ENCODE measurements at regions not wholly inside any gene's neighbourhood (a gene's known extent, or its start where the extent isn't known, plus 50 kb on each side); places are given as distances from the start of the nearest gene placed in this dataset.

DNA sequence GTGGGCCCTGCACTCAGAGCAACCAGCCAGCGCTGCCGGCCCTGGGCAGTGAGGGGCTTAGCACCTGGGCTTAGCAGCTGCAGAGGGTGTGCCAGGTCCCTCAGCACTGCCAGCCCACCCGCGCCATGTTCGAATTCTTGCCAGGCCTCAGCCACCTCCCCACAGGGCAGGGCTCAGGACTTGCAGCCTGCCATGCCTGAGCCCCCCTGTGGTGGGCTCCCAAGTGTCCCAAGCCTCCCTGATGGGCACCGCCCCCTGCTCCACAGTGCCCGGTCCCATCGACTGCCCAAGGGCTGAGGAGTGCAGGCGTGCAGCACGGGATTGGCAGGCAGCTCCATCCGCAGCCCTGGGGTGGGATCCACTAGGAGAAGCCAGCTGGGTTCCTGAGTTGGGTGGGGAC, 98.0 kb upstream of the NID2 start:
- DNase-seq (ENCODE audit: extremely low read depth in 1 of 4, low spot score in 3 of 4): no peak
- Histone ChIP-seq H3K9me3 (replicated peaks; ENCODE audit: control insufficient read depth, insufficient read depth, low read depth, low read length) (no peaks in the 10 kb centered on the region), H4K20me1 (replicated peaks; ENCODE audit: control insufficient read depth, insufficient read depth, low read length) (no peaks in the 10 kb centered on the region), H2AFZ (ENCODE audit: low read depth, low read length) (no peak overlapping the region), H3K27me3 (ENCODE audit: control insufficient read depth in 2 of 2, insufficient read depth in 2 of 2, low read length in 2 of 2) (no peaks in the 10 kb centered on the region), H3K27ac (ENCODE audit: extremely low read depth, low read depth, low read length) (no peak overlapping the region), H3K9me1 (ENCODE audit: control insufficient read depth, insufficient read depth, low read length) (no peaks in the 10 kb centered on the region), H3K9ac (ENCODE audit: insufficient read depth in 1 of 2, low read depth in 2 of 2, low read length in 2 of 2) (no peak overlapping the region), H3K4me3 (no peak overlapping the region), H3K4me2 (ENCODE audit: insufficient read depth, low read length) (no peak overlapping the region), H3K36me3 (ENCODE audit: control insufficient read depth, insufficient read depth, low read length) (no peaks in the 10 kb centered on the region), H3K4me1 (replicated peaks in 1 of 2; ENCODE audit: control insufficient read depth in 2 of 2, insufficient read depth in 2 of 2, low read length in 2 of 2) (no peaks in the 10 kb centered on the region), H3K79me2 (ENCODE audit: control insufficient read depth, insufficient read depth, low read length) (no peaks in the 10 kb centered on the region)
- TF ChIP-seq KLF10 (CRISPR knock-in tag; IDR thresholded peaks at IDR 0.05) (no peak), MYNN (IDR thresholded peaks at IDR 0.05) (no peak), MYNN (CRISPR knock-in tag; IDR thresholded peaks at IDR 0.05) (no peak), SIN3B (IDR thresholded peaks at IDR 0.05; ENCODE audit: low read depth) (no peak), ZBTB8A (IDR thresholded peaks at IDR 0.05; ENCODE audit: partially characterized antibody) (no peak), RFX1 (IDR thresholded peaks at IDR 0.05) (no peak), DMBX1 (CRISPR knock-in tag; IDR thresholded peaks at IDR 0.05; ENCODE audit: borderline replicate concordance) (no peak), MECOM (CRISPR knock-in tag; IDR thresholded peaks at IDR 0.05) (no peak), GABPA (tag; conservative IDR thresholded peaks at IDR 0.05; ENCODE audit: low read depth) (no peak), PHF21A (IDR thresholded peaks at IDR 0.05; ENCODE audit: borderline replicate concordance, low read depth) (no peak), MEF2A (IDR thresholded peaks at IDR 0.05; ENCODE audit: control insufficient read depth, low read depth, low read length) (no peak), CBFA2T2 (conservative IDR thresholded peaks at IDR 0.05) (no peak), MYBL2 (IDR thresholded peaks at IDR 0.05; ENCODE audit: low read depth) (no peak), MYBL2 (CRISPR knock-in tag; IDR thresholded peaks at IDR 0.05; ENCODE audit: borderline replicate concordance) (no peak), HMGN3 (IDR thresholded peaks at IDR 0.05; ENCODE audit: borderline replicate concordance, extremely low read depth, insufficient read length, low read depth, low read length) (no peak), CBFB (CRISPR knock-in tag; IDR thresholded peaks at IDR 0.05) (no peak), BCOR (IDR thresholded peaks at IDR 0.05) (no peak), HMG20B (CRISPR knock-in tag; IDR thresholded peaks at IDR 0.05) (no peak), CXXC5 (CRISPR knock-in tag; IDR thresholded peaks at IDR 0.05) (no peak)
- TF ChIP-seq, protein P1, sequence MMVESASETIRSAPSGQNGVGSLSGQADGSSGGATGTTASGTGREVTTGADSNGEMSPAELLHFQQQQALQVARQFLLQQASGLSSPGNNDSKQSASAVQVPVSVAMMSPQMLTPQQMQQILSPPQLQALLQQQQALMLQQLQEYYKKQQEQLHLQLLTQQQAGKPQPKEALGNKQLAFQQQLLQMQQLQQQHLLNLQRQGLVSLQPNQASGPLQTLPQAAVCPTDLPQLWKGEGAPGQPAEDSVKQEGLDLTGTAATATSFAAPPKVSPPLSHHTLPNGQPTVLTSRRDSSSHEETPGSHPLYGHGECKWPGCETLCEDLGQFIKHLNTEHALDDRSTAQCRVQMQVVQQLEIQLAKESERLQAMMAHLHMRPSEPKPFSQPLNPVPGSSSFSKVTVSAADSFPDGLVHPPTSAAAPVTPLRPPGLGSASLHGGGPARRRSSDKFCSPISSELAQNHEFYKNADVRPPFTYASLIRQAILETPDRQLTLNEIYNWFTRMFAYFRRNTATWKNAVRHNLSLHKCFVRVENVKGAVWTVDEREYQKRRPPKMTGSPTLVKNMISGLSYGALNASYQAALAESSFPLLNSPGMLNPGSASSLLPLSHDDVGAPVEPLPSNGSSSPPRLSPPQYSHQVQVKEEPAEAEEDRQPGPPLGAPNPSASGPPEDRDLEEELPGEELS (CRISPR knock-in tag; IDR thresholded peaks at IDR 0.05; ENCODE audit: borderline replicate concordance): no peak
- TF ChIP-seq, protein P2, sequence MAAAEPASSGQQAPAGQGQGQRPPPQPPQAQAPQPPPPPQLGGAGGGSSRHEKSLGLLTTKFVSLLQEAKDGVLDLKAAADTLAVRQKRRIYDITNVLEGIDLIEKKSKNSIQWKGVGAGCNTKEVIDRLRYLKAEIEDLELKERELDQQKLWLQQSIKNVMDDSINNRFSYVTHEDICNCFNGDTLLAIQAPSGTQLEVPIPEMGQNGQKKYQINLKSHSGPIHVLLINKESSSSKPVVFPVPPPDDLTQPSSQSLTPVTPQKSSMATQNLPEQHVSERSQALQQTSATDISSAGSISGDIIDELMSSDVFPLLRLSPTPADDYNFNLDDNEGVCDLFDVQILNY (CRISPR knock-in tag; IDR thresholded peaks at IDR 0.05): no peak
- TF ChIP-seq, protein P3, sequence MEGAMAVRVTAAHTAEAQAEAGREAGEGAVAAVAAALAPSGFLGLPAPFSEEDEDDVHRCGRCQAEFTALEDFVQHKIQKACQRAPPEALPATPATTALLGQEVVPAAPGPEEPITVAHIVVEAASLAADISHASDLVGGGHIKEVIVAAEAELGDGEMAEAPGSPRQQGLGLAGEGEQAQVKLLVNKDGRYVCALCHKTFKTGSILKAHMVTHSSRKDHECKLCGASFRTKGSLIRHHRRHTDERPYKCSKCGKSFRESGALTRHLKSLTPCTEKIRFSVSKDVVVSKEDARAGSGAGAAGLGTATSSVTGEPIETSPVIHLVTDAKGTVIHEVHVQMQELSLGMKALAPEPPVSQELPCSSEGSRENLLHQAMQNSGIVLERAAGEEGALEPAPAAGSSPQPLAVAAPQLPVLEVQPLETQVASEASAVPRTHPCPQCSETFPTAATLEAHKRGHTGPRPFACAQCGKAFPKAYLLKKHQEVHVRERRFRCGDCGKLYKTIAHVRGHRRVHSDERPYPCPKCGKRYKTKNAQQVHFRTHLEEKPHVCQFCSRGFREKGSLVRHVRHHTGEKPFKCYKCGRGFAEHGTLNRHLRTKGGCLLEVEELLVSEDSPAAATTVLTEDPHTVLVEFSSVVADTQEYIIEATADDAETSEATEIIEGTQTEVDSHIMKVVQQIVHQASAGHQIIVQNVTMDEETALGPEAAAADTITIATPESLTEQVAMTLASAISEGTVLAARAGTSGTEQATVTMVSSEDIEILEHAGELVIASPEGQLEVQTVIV (CRISPR knock-in tag; IDR thresholded peaks at IDR 0.05; ENCODE audit: borderline replicate concordance): no peak
- POLR2A ChIA-PET: no interaction called here
- in situ Hi-C loops (cut with MboI) (no loop called here), intact Hi-C loops (cut with micrococcal nuclease) (no loop called here)
- FAIRE-seq: no peak
- WGBS (ENCODE audit: insufficient coverage, low coverage, missing lambda C conversion rate): 1% methylated on average over 7 of the region's 11 CpGs
- no peak for ATAC-seq
- no TSS peak for BruUV-seq (replicated peaks)
- CTCF ChIA-PET (ENCODE audit: low intra/inter-chr PET ratio): no interaction called here
